ENCODE measurements at regions not wholly inside any gene's neighbourhood (a gene's known extent, or its start where the extent isn't known, plus 50 kb on each side); places are given as distances from the start of the nearest gene placed in this dataset.

GRCh38 chr14:94936901-94937685, 167.2 kb upstream of the GSC start:
- TF ChIP-seq CTCF (IDR thresholded peaks at IDR 0.05) (no peak), POLR2A (IDR thresholded peaks at IDR 0.05) (no peak)

Measured in Peyer's patch (tissue), 4 donors.